ENCODE measurements at regions not wholly inside any gene's neighbourhood (a gene's known extent, or its start where the extent isn't known, plus 50 kb on each side); places are given as distances from the start of the nearest gene placed in this dataset.

GRCh38 chr13:85377783-85378182 lies 421.4 kb downstream of the SLITRK6 start (continued):
- TF ChIP-seq ZSCAN18 (CRISPR knock-in tag; IDR thresholded peaks at IDR 0.05) (no peak), ZNF219 (CRISPR knock-in tag; IDR thresholded peaks at IDR 0.05; ENCODE audit: borderline replicate concordance) (no peak), SMAD4 (CRISPR knock-in tag; IDR thresholded peaks at IDR 0.05) (no peak), GRHL2 (CRISPR knock-in tag; IDR thresholded peaks at IDR 0.05; ENCODE audit: insufficient replicate concordance, severe bottlenecking) (no peak), AFF4 (CRISPR knock-in tag; IDR thresholded peaks at IDR 0.05; ENCODE audit: borderline replicate concordance) (no peak), NFYB (CRISPR knock-in tag; conservative IDR thresholded peaks at IDR 0.05; ENCODE audit: low read depth) (no peak), NFATC4 (CRISPR knock-in tag; IDR thresholded peaks at IDR 0.05) (no peak), HMGXB4 (CRISPR knock-in tag; IDR thresholded peaks at IDR 0.05) (no peak), CDX4 (CRISPR knock-in tag; IDR thresholded peaks at IDR 0.05; ENCODE audit: borderline replicate concordance) (no peak)

GRCh38 chr13:85373322-85373721 lies 425.9 kb downstream of the SLITRK6 start:
- H3K27me3 Mint-ChIP-seq (ENCODE audit: low read depth) = no peaks in the 10 kb centered on the region
- CTCF ChIA-PET = no interaction called here
- DNase-seq (ENCODE audit: low spot score) (no peak), ATAC-seq (no peak)
- no peak overlapping the region for H3K27ac Mint-ChIP-seq
- POLR2A ChIA-PET = no interaction called here
- H3K4me3 Mint-ChIP-seq = no peak overlapping the region
- TF ChIP-seq CDX4 (CRISPR knock-in tag; IDR thresholded peaks at IDR 0.05; ENCODE audit: borderline replicate concordance) (no peak), IRF2 (CRISPR knock-in tag; IDR thresholded peaks at IDR 0.05; ENCODE audit: borderline replicate concordance, low read depth) (no peak), MAX (CRISPR knock-in tag; IDR thresholded peaks at IDR 0.05) (no peak), ZNF317 (CRISPR knock-in tag; IDR thresholded peaks at IDR 0.05; ENCODE audit: borderline replicate concordance, low read depth) (no peak), ATF2 (CRISPR knock-in tag; IDR thresholded peaks at IDR 0.05; ENCODE audit: borderline replicate concordance, low read depth) (no peak), ZBTB43 (CRISPR knock-in tag; IDR thresholded peaks at IDR 0.05) (no peak), GRHL2 (CRISPR knock-in tag; IDR thresholded peaks at IDR 0.05; ENCODE audit: insufficient replicate concordance, severe bottlenecking) (no peak), SP1 (CRISPR knock-in tag; conservative IDR thresholded peaks at IDR 0.05) (no peak), ZNF138 (CRISPR knock-in tag; conservative IDR thresholded peaks at IDR 0.05) (no peak), ZSCAN18 (CRISPR knock-in tag; IDR thresholded peaks at IDR 0.05) (no peak)
- no peaks in the 10 kb centered on the region for H3K9me3 Mint-ChIP-seq
- H3K36me3 Mint-ChIP-seq = no peaks in the 10 kb centered on the region
- H3K4me1 Mint-ChIP-seq = no peaks in the 10 kb centered on the region
